GM12875 (cell line): ENCODE measurements at regions not wholly inside any gene's neighbourhood (a gene's known extent, or its start where the extent isn't known, plus 50 kb on each side); places are given as distances from the start of the nearest gene placed in this dataset.

Experiments used
- H3K4me3 ChIP-seq: one replicate; pipeline ENCODE4 v1.5.1; 2011; ENCODE audit warnings: low read depth, low read length, control low read depth
- CTCF ChIP-seq: IDR thresholded peaks from 2 replicates; pipeline ENCODE4 v1.5.1; 2011; ENCODE audit warnings: low read depth, mild to moderate bottlenecking, control low read depth, inconsistent platforms, low read length, moderate library complexity, borderline replicate concordance; ENCODE audit not compliant: insufficient read depth

GRCh38 chr16:76885776-76886537 lies 305.0 kb upstream of the MON1B start:
- H3K4me3 ChIP-seq = no peak overlapping the region
- TF ChIP-seq CTCF = no peak

DNA sequence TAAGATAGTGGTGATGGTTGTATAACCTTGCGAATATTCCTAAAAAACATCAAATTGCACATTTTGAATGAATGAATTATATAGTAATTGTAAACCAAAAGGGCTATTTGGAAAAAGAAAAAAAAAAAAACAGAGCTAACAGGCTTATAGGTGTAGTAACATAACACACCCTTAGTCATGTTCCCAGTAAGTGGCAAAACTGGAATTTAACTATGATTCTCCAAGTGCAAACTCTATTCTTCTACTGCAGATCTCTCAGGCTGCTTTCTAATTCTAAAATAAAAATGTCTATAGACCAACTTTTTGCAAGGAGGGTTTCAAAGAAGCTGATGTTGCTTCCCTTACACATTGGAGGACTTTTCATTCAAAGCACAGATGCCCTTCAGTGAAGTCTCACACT lies 293.2 kb upstream of the MON1B start:
- H3K4me3 ChIP-seq = no peak overlapping the region
- TF ChIP-seq CTCF = no peak

GRCh38 chr16:76899767-76900166 lies 291.2 kb upstream of the MON1B start:
- no peak for TF ChIP-seq CTCF
- no peak overlapping the region for H3K4me3 ChIP-seq

DNA sequence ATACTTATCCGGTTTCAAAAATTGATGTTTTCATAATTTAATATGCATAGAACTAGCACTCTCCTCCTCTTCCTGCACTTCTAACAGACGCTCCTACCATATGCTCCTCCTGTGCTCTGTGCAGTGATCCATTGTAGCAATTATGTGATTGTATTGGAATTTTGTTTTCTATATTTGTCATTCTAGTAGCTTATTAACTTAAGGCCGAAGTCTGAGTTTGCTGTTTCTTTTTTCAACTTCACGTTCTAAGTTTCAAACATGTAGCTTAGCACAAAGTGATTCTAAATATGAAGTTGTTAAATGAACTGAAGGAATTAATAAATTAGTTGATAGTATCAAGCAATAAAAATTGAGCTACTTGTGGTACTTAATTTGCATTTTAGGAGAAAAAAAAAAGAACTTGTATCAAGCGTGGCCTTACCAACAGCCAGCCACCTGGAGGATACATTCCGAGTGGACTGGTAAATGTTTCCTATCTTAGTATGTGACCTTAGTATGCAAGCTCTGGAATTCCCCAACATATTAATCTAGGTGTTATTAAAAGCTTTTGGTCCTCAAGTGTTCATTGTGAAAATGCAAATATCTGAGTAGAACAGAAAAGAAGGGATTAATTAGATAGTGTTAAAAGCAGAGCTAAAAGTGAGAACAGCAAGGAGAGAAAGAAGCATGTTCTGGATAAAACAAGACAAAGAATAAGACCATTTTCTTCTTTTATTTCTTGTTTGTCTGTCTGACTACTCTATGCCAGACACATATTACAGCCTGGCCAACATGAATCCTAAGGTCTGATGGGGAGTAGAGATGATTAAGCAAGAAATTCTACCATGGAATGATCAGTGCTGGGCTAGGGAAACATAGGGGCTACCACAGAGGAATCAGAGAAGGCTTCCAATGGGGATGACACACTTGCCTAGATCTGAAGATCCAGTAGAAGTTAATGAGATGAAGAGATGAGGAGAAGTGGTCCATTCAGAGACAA lies 290.4 kb upstream of the MON1B start:
- TF ChIP-seq CTCF = no peak
- no peak overlapping the region for H3K4me3 ChIP-seq

DNA sequence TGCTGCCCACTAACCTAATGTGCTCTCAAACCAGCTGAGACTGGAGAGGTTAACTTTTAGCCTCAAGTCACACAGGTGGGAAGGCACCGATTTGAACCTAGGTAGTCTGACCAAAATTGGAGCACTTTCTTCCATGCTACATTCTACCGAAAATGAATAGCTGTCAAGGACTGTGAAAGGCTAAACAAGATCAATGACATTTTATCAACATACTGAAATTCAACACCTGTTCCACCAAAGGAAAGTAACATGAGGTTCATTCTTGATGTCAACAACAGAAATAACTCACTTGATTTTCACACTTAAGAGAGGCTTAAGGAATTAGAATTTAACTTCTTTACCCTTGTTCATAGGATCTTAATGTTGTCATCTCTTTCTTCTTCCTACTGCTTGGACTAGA lies 284.4 kb upstream of the MON1B start:
- no peak for TF ChIP-seq CTCF
- no peak overlapping the region for H3K4me3 ChIP-seq

GRCh38 chr16:76910931-76911330 lies 280.1 kb upstream of the MON1B start:
- no peak overlapping the region for H3K4me3 ChIP-seq
- TF ChIP-seq CTCF = no peak

DNA sequence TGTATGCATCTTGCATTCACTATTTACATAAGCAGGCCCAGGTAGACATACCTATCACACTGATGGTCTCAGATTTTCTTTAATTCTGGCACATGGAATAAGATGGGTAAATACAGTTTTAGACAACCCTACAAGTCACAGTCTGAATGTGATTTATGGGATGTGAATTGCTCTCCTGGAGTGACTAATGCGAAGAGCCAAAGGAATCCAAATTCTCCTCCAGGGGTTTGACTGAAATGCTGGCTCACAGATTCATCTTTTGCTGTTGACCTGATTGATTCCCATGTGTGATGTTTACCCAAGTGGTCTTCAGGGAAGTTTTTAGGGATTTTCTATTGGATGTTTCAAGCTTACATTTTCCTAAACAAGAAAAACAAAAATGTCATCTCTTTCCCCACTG lies 277.9 kb upstream of the MON1B start:
- no peak overlapping the region for H3K4me3 ChIP-seq
- TF ChIP-seq CTCF = no peak
